Peyer's patch (tissue), 4 donors: ENCODE measurements at regions not wholly inside any gene's neighbourhood (a gene's known extent, or its start where the extent isn't known, plus 50 kb on each side); places are given as distances from the start of the nearest gene placed in this dataset.

Experiments used
- POLR2A ChIP-seq, 2 donors: fragments of 450-650 bp; IDR thresholded peaks; one replicate each; pipeline ENCODE4 v1.5.1; 2017; ENCODE audit warnings: antibody characterized with exemption in 2 of 2, mild to moderate bottlenecking in 2 of 2, moderate library complexity in 2 of 2
- TF ChIP-seq, protein P1 (sequence below), 6 experiments: fragments of 450-650 bp in 4 of 6; fragments of 200-600 bp in 2 of 6; sonication (generic) in 1 of 6; IDR thresholded peaks; one replicate each; pipeline ENCODE4 v1.5.1; 2017 to 2019; ENCODE audit warnings: antibody characterized with exemption in 6 of 6, mild to moderate bottlenecking in 3 of 6, moderate library complexity in 1 of 6

- TF ChIP-seq, protein P1, sequence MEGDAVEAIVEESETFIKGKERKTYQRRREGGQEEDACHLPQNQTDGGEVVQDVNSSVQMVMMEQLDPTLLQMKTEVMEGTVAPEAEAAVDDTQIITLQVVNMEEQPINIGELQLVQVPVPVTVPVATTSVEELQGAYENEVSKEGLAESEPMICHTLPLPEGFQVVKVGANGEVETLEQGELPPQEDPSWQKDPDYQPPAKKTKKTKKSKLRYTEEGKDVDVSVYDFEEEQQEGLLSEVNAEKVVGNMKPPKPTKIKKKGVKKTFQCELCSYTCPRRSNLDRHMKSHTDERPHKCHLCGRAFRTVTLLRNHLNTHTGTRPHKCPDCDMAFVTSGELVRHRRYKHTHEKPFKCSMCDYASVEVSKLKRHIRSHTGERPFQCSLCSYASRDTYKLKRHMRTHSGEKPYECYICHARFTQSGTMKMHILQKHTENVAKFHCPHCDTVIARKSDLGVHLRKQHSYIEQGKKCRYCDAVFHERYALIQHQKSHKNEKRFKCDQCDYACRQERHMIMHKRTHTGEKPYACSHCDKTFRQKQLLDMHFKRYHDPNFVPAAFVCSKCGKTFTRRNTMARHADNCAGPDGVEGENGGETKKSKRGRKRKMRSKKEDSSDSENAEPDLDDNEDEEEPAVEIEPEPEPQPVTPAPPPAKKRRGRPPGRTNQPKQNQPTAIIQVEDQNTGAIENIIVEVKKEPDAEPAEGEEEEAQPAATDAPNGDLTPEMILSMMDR (IDR thresholded peaks at IDR 0.05) = no peak
- no peak for TF ChIP-seq POLR2A (IDR thresholded peaks at IDR 0.05)
These were observed 274.9 kb downstream of the AUH start for GRCh38 chr9:91086657-91087461.
